IMR-90 (cell line): ENCODE measurements at regions not wholly inside any gene's neighbourhood (a gene's known extent, or its start where the extent isn't known, plus 50 kb on each side); places are given as distances from the start of the nearest gene placed in this dataset.

Source experiments
- ATAC-seq: fragments of 200-7000 bp; cut with Tn5 transposase; 2 replicates; pipeline ENCODE4 v1.9.1; 2020; ENCODE audit warnings: low read depth, mild to moderate bottlenecking, moderate library complexity
- BruUV-seq: library from RNA; stranded (reverse); fragments of 400-500 nt; replicated peaks from 2 replicates; lab custom pipeline; 2021; lab: Mats Ljungman, UMichigan
- CTCF ChIA-PET: fragments of 300-600 bp; formaldehyde crosslinking; extraction: SDS; loops from one replicate; lab custom pipeline; 2021; ENCODE audit warnings: antibody characterized with exemption; lab: Yijun Ruan, JAX
- POLR2A ChIA-PET: fragments of 300-600 bp; sonication (Branson Sonifier 250); formaldehyde crosslinking; loops from one replicate; lab custom pipeline; 2022; ENCODE audit warnings: antibody characterized with exemption; ENCODE audit not compliant: unreplicated experiment; lab: Charles Lee
- DNase-seq: peaks from one replicate; pipeline ENCODE4 v3.0.0; 2013
- H2AFZ ChIP-seq: replicated peaks from 2 replicates; pipeline ENCODE3; 2013; ENCODE audit warnings: low read length, mild to moderate bottlenecking; ENCODE audit not compliant: poor library complexity
- H2AK5ac ChIP-seq: 2 replicates; pipeline ENCODE4 v1.6.1; 2013; ENCODE audit warnings: low read depth, low read length, inconsistent platforms
- H2AK9ac ChIP-seq: replicated peaks from 2 replicates; pipeline ENCODE3; 2013; ENCODE audit warnings: mild to moderate bottlenecking, low read depth, low read length, moderate library complexity; ENCODE audit not compliant: poor library complexity
- H2BK120ac ChIP-seq: 2 replicates; pipeline ENCODE4 v1.6.1; 2013; ENCODE audit warnings: low read depth, low read length, inconsistent platforms
- H2BK15ac ChIP-seq: 3 replicates; pipeline ENCODE4 v1.6.1; 2013; ENCODE audit warnings: low read depth, low read length, inconsistent platforms
- H2BK20ac ChIP-seq: 2 replicates; pipeline ENCODE4 v1.6.1; 2013; ENCODE audit warnings: low read depth, mild to moderate bottlenecking, inconsistent platforms, low read length, moderate library complexity
- H2BK5ac ChIP-seq: 2 replicates; pipeline ENCODE4 v1.6.1; 2013; ENCODE audit warnings: mild to moderate bottlenecking, low read depth, low read length, inconsistent platforms; ENCODE audit not compliant: poor library complexity, severe bottlenecking
- H3K14ac ChIP-seq: replicated peaks from 2 replicates; pipeline ENCODE4 v1.6.1; 2013; ENCODE audit warnings: low read depth, low read length, inconsistent platforms
- H3K18ac ChIP-seq: 2 replicates; pipeline ENCODE4 v1.6.1; 2013; ENCODE audit warnings: low read depth, low read length, control low read depth
- H3K23ac ChIP-seq: 2 replicates; pipeline ENCODE4 v1.6.1; 2013; ENCODE audit warnings: low read depth, low read length, inconsistent platforms
- H3K27ac ChIP-seq: 2 replicates; pipeline ENCODE4 v1.5.1; 2013; ENCODE audit warnings: mild to moderate bottlenecking, control low read depth, low read length; ENCODE audit not compliant: insufficient read depth
- H3K27me3 ChIP-seq: 2 replicates; pipeline ENCODE4 v1.6.1; 2013; ENCODE audit warnings: low read length; ENCODE audit not compliant: control insufficient read depth, insufficient read depth
- H3K36me3 ChIP-seq: 2 replicates; pipeline ENCODE4 v1.6.1; 2013; ENCODE audit warnings: low read length, mixed read lengths; ENCODE audit not compliant: control insufficient read depth, insufficient read depth
- H3K4ac ChIP-seq: 2 replicates; pipeline ENCODE4 v1.6.1; 2013; ENCODE audit warnings: low read depth, low read length, inconsistent platforms
- H3K4me1 ChIP-seq: 2 replicates; pipeline ENCODE4 v1.6.1; 2013; ENCODE audit warnings: low read length, mixed read lengths; ENCODE audit not compliant: control insufficient read depth, insufficient read depth
- H3K4me2 ChIP-seq: 2 replicates; pipeline ENCODE4 v1.6.1; 2013; ENCODE audit warnings: low read depth, mild to moderate bottlenecking, control low read depth, low read length, moderate library complexity
- H3K4me3 ChIP-seq: 2 replicates; pipeline ENCODE4 v1.5.1; 2013; ENCODE audit warnings: low read depth, mild to moderate bottlenecking, control low read depth, low read length, moderate library complexity; ENCODE audit not compliant: insufficient read depth
- H3K56ac ChIP-seq: 2 replicates; pipeline ENCODE4 v1.6.1; 2013; ENCODE audit warnings: low read length, inconsistent platforms; ENCODE audit not compliant: insufficient read depth; ENCODE audit errors: extremely low read depth
- H3K79me1 ChIP-seq, 2 experiments: 2 replicates each; pipeline ENCODE4 v1.6.1; 2013; ENCODE audit warnings: low read length in 2 of 2, inconsistent platforms in 1 of 2, low read depth in 1 of 2
- H3K9ac ChIP-seq: 2 replicates; pipeline ENCODE4 v1.6.1; 2013; ENCODE audit warnings: low read depth, low read length, control low read depth
- H3K9me1 ChIP-seq: 2 replicates; pipeline ENCODE4 v1.6.1; 2013; ENCODE audit warnings: low read length, inconsistent platforms; ENCODE audit not compliant: insufficient read depth
- H3K9me3 ChIP-seq: 2 replicates; pipeline ENCODE4 v1.6.1; 2013; ENCODE audit warnings: low read length; ENCODE audit not compliant: control insufficient read depth, insufficient read depth
- H4K20me1 ChIP-seq: 2 replicates; pipeline ENCODE4 v1.6.1; 2013; ENCODE audit warnings: low read length, inconsistent platforms; ENCODE audit not compliant: insufficient read depth
- H4K5ac ChIP-seq: 2 replicates; pipeline ENCODE4 v1.6.1; 2013; ENCODE audit warnings: mild to moderate bottlenecking, low read depth, low read length, control low read depth
- H4K8ac ChIP-seq, 2 experiments: 2 replicates each; pipeline ENCODE4 v1.6.1; 2013; ENCODE audit warnings: low read depth in 2 of 2, low read length in 2 of 2, control low read depth in 1 of 2, inconsistent platforms in 1 of 2
- H4K91ac ChIP-seq: 2 replicates; pipeline ENCODE4 v1.6.1; 2013; ENCODE audit warnings: low read depth, low read length, inconsistent platforms; ENCODE audit not compliant: insufficient read depth
- CHD1 ChIP-seq: IDR thresholded peaks from 2 replicates; pipeline ENCODE4 v1.6.1; 2012; ENCODE audit warnings: low read depth, low read length, improper control_type of control experiment
- MAZ ChIP-seq: IDR thresholded peaks from 2 replicates; pipeline ENCODE4 v1.6.1; 2012; ENCODE audit warnings: low read depth, mild to moderate bottlenecking, low read length, improper control_type of control experiment, moderate library complexity, borderline replicate concordance
- MXI1 ChIP-seq: IDR thresholded peaks from 2 replicates; pipeline ENCODE4 v1.6.1; 2012; ENCODE audit warnings: low read depth, mild to moderate bottlenecking, low read length, moderate library complexity, borderline replicate concordance
- RAD21 ChIP-seq: IDR thresholded peaks from 2 replicates; pipeline ENCODE4 v1.6.1; 2012; ENCODE audit warnings: low read length, improper control_type of control experiment
- WGBS, 2 experiments: methylation state at CpG; one replicate each; pipeline versions ENCODE4 v1.1.5 to v1.1.7; 2013; ENCODE audit warnings: missing lambda C conversion rate in 2 of 2; ENCODE audit not compliant: insufficient read length in 1 of 2; ENCODE audit errors: extremely low coverage in 2 of 2; 5-methylcytosine and 5-hydroxymethylcytosine counted together
- dilution Hi-C: fragments of 300-500 bp; cut with HindIII; formaldehyde crosslinking; loops from one replicate; pipeline ENCODE4 v1.14.3; 2018; ENCODE audit warnings: low sequenced_read_pairs; ENCODE audit not compliant: unreplicated experiment
- in situ Hi-C: fragments of 300-500 bp; cut with MboI; formaldehyde crosslinking; loops from 3 replicates; pipeline ENCODE4 v1.14.3; 2019; ENCODE audit warnings: low sequenced_read_pairs, inconsistent platforms, mixed read lengths
- intact Hi-C: fragments of 100-400 bp; cut with micrococcal nuclease; formaldehyde crosslinking; loops from 2 replicates; pipeline ENCODE4 v1.10.0; 2022

DNA sequence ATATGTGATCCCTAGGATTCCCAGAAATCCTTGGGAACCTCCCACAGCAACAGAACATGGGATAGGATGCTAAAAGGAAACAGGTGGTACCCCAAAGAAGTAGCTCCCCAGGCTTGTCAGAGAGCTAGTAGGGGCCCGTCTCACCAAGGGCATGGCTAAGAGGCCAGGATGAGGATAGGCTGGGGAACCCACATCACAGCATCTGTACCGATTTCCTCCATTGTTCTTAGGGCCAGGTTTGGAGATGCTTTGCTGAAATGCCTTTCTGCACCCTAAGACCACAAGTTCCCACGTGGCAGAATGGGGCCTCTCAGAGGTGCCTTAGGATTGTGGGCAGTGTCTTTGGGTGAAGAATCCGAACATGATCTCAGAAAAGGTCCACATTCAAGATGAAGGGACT lies 169.5 kb downstream of the HS3ST3B1 start:
- Histone ChIP-seq H4K91ac (peak overlapping the region; percentile 92), H3K14ac (peak overlapping the region; percentile 56), H3K4me2 (peak overlapping the region; percentile 4; the same call in 1 of the 2 replicates), H3K4me3 (no peak overlapping the region), H3K36me3 (no peaks in the 10 kb centered on the region), H3K27ac (peak overlapping the region; percentile 81), H4K8ac (peak overlapping the region; percentile 70 to 82), H3K9ac (peak overlapping the region; percentile 5; the same call in 1 of the 2 replicates), H3K79me1 (0 out of 4 replicates have a peak, but pooled peaks cover 0 to under 1% of the 10 kb centered on the region in 2 experiments), H2BK120ac (peak overlapping the region; percentile 88), H2AFZ (no peak overlapping the region), H2BK15ac (peak overlapping the region; percentile 48; the same call in 2 of the 3 replicates), H3K56ac (peak overlapping the region; percentile 87; the same call in 1 of the 2 replicates), H3K27me3 (no peaks in the 10 kb centered on the region), H3K4ac (peak overlapping the region; percentile 79), H2AK5ac (peak overlapping the region; percentile 94), H2AK9ac (no peak overlapping the region), H3K9me3 (peaks cover 2% of the 10 kb centered on the region; the same call in 1 of the 2 replicates), H3K23ac (peak overlapping the region; percentile 68; the same call in 1 of the 2 replicates), H3K4me1 (peaks cover 11% of the 10 kb centered on the region), H2BK5ac (peak overlapping the region; percentile 75), H2BK20ac (peak overlapping the region; percentile 89), H4K20me1 (no peaks in the 10 kb centered on the region), H4K5ac (peak overlapping the region; percentile 74), H3K18ac (peak overlapping the region; percentile 65), H3K9me1 (peaks cover 15% of the 10 kb centered on the region)
- ChIA-PET POLR2A (no interaction called here), CTCF (interaction anchor here (0.6 kb wide), 1 partner anchor 685 kb away, joined by 4 read pairs; no protein-coding TSS in a partner anchor)
- TF ChIP-seq MXI1: no peak
- TF ChIP-seq MAZ: no peak
- TF ChIP-seq RAD21: no peak
- TF ChIP-seq CHD1: no peak
- in situ Hi-C loops: no loop called here
- ATAC-seq (no peak), DNase-seq (no peak)
- dilution Hi-C loops: no loop called here
- 90% methylated on average over 2 of the region's 4 CpGs; no CpG with 5 or more reads in 1 of the 2 experiments for WGBS, 2 experiments
- BruUV-seq: no TSS peak
- intact Hi-C loops: loop anchor here (2.0 to 10.0 kb wide), 4 partner anchors 163 to 1126 kb away; no protein-coding TSS in a partner anchor
